Panc1 (cell line): ENCODE measurements at regions not wholly inside any gene's neighbourhood (a gene's known extent, or its start where the extent isn't known, plus 50 kb on each side); places are given as distances from the start of the nearest gene placed in this dataset.

Source experiments
- ATAC-seq: fragments of 200-7000 bp; cut with Tn5 transposase; 2 replicates; pipeline ENCODE4 v1.9.1; 2020; ENCODE audit warnings: mild to moderate bottlenecking, moderate library complexity
- BruUV-seq: library from RNA; stranded (reverse); fragments of 400-500 nt; replicated peaks from 2 replicates; lab custom pipeline; 2021; lab: Mats Ljungman, UMichigan
- CTCF ChIA-PET: fragments of 300-600 bp; sonication (Branson Sonifier 250); formaldehyde crosslinking; loops from one replicate; lab custom pipeline; 2022; ENCODE audit warnings: antibody characterized with exemption; lab: Charles Lee
- POLR2A ChIA-PET: fragments of 300-600 bp; sonication (Branson Sonifier 250); formaldehyde crosslinking; loops from one replicate; lab custom pipeline; 2022; ENCODE audit warnings: antibody characterized with exemption; lab: Charles Lee
- DNase-seq: peaks from one replicate; pipeline ENCODE4 v3.0.0-alpha.2; 2010; ENCODE audit warnings: low read depth, low spot score
- H3K27ac ChIP-seq: 2 replicates; pipeline ENCODE4 v1.5.1; 2011; ENCODE audit warnings: mild to moderate bottlenecking, low read length, inconsistent platforms
- H3K27me3 ChIP-seq: fragments of 200-500 bp; sonication (Bioruptor generic); 2 replicates; pipeline ENCODE4 v1.6.0; 2014; ENCODE audit warnings: low read length, inconsistent platforms; ENCODE audit not compliant: control insufficient read depth, insufficient read depth
- H3K36me3 ChIP-seq: fragments of 200-500 bp; sonication (Bioruptor generic); 2 replicates; pipeline ENCODE4 v1.5.1; 2014; ENCODE audit warnings: inconsistent platforms, mild to moderate bottlenecking, low read length, moderate library complexity; ENCODE audit not compliant: control insufficient read depth, insufficient read depth
- H3K4me1 ChIP-seq: 2 replicates; pipeline ENCODE4 v1.5.1; 2011; ENCODE audit warnings: inconsistent platforms, mild to moderate bottlenecking, low read length, moderate library complexity; ENCODE audit not compliant: control insufficient read depth, insufficient read depth
- H3K4me3 ChIP-seq, 2 experiments: 2 replicates each; pipeline ENCODE4 v1.5.1; 2011 to 2012; ENCODE audit warnings: low read depth in 2 of 2, low read length in 2 of 2, mild to moderate bottlenecking in 2 of 2, inconsistent platforms in 1 of 2, moderate library complexity in 1 of 2
- H3K9me3 ChIP-seq: fragments of 200-500 bp; sonication (Bioruptor generic); 2 replicates; pipeline ENCODE4 v1.5.1; 2014; ENCODE audit warnings: low read depth, mild to moderate bottlenecking, inconsistent platforms, low read length, moderate library complexity; ENCODE audit not compliant: control insufficient read depth, insufficient read depth
- CTCF ChIP-seq: fragments of 450-650 bp; IDR thresholded peaks from 2 replicates; pipeline ENCODE4 v1.5.1; 2017; ENCODE audit warnings: mild to moderate bottlenecking
- POLR2AphosphoS5 ChIP-seq: IDR thresholded peaks from 2 replicates; pipeline ENCODE4 v1.6.1; 2012; ENCODE audit warnings: mild to moderate bottlenecking, low read depth, low read length, moderate library complexity
- SIN3A ChIP-seq: IDR thresholded peaks from 2 replicates; pipeline ENCODE4 v1.6.1; 2012; ENCODE audit warnings: low read depth, mild to moderate bottlenecking, low read length, moderate library complexity, borderline replicate concordance; ENCODE audit not compliant: insufficient read depth
- TCF7L2 ChIP-seq: IDR thresholded peaks from 2 replicates; pipeline ENCODE4 v1.6.1; 2011; ENCODE audit warnings: mild to moderate bottlenecking, low read depth, low read length, inconsistent platforms
- in situ Hi-C: cut with HindIII; loops from 2 replicates; pipeline ENCODE4 v1.10.0; 2016; ENCODE audit warnings: low sequenced_read_pairs, low pct_unique_long_range_greater_than_20kb
- intact Hi-C: fragments of 100-400 bp; cut with micrococcal nuclease; formaldehyde crosslinking; loops from one replicate; pipeline ENCODE4 v1.10.0; 2022; ENCODE audit not compliant: unreplicated experiment
- TF ChIP-seq, protein P1 (sequence below), 2 experiments: IDR thresholded peaks; 2 replicates each; pipeline ENCODE4 v1.6.1; 2011 to 2012; ENCODE audit warnings: low read depth in 2 of 2, control low read depth in 1 of 2, low read length in 1 of 2, mild to moderate bottlenecking in 1 of 2, moderate library complexity in 1 of 2; ENCODE audit not compliant: insufficient read depth in 1 of 2

DNA sequence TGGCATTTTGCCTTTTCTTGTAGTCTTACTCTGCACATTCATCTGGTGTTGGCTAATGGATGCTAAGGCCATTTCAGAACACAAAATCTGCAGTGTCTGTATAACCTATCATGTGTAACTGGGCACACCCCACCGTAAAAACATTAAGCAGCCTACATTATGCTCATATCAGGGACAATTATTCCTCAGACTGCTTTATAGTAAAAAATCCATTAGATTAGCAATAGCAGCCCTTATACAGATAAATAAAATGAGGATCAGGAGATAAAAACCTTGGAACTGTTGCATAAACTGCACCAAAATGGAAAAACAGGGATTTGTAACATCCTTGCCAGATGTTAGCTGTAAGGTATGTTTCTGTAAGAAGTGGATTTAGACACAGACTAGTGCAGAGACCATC is 288.8 kb downstream of the HS3ST1 start:
- ATAC-seq: no peak
- no peak for DNase-seq
- Histone ChIP-seq H3K9me3 (no peaks in the 10 kb centered on the region), H3K36me3 (no peaks in the 10 kb centered on the region), H3K4me1 (no peaks in the 10 kb centered on the region), H3K27me3 (no peaks in the 10 kb centered on the region), H3K27ac (no peak overlapping the region), H3K4me3 (no peak overlapping the region)
- TF ChIP-seq POLR2AphosphoS5: no peak
- no peak for TF ChIP-seq TCF7L2
- no peak for TF ChIP-seq CTCF
- TF ChIP-seq, protein P1, sequence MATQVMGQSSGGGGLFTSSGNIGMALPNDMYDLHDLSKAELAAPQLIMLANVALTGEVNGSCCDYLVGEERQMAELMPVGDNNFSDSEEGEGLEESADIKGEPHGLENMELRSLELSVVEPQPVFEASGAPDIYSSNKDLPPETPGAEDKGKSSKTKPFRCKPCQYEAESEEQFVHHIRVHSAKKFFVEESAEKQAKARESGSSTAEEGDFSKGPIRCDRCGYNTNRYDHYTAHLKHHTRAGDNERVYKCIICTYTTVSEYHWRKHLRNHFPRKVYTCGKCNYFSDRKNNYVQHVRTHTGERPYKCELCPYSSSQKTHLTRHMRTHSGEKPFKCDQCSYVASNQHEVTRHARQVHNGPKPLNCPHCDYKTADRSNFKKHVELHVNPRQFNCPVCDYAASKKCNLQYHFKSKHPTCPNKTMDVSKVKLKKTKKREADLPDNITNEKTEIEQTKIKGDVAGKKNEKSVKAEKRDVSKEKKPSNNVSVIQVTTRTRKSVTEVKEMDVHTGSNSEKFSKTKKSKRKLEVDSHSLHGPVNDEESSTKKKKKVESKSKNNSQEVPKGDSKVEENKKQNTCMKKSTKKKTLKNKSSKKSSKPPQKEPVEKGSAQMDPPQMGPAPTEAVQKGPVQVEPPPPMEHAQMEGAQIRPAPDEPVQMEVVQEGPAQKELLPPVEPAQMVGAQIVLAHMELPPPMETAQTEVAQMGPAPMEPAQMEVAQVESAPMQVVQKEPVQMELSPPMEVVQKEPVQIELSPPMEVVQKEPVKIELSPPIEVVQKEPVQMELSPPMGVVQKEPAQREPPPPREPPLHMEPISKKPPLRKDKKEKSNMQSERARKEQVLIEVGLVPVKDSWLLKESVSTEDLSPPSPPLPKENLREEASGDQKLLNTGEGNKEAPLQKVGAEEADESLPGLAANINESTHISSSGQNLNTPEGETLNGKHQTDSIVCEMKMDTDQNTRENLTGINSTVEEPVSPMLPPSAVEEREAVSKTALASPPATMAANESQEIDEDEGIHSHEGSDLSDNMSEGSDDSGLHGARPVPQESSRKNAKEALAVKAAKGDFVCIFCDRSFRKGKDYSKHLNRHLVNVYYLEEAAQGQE (IDR thresholded peaks at IDR 0.05; ENCODE audit: insufficient read depth in 1 of 2, low read depth in 2 of 2, low read length in 1 of 2): no peak
- TF ChIP-seq SIN3A: no peak
- no TSS peak for BruUV-seq
- ChIA-PET POLR2A (no interaction called here), CTCF (no interaction called here)
- intact Hi-C loops: no loop called here
- in situ Hi-C loops: no loop called here

DNA sequence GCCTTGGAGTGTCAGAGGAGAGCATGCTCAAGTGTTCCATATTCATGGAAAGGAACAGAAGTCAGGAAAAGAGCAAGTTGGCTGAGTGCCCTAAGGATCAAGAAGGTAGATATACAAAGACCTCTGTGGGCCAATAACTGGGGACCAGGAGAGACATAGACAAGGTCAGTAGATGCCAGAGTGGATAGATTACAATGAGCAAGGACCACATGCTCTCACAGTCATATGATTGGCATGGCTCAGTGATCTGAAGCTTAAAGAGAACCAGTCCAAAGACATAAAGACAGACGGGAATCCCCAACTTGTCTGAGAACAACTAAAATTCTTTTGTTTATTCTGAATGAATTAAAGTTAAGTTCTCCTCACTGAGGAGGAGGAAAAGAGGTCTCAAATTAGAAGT is 289.7 kb downstream of the HS3ST1 start:
- Histone ChIP-seq H3K4me3 (no peak overlapping the region), H3K27ac (no peak overlapping the region), H3K27me3 (no peaks in the 10 kb centered on the region), H3K9me3 (no peaks in the 10 kb centered on the region), H3K4me1 (no peaks in the 10 kb centered on the region), H3K36me3 (no peaks in the 10 kb centered on the region)
- BruUV-seq: no TSS peak
- CTCF ChIA-PET: no interaction called here
- no peak for ATAC-seq
- in situ Hi-C loops (no loop called here), intact Hi-C loops (no loop called here)
- TF ChIP-seq POLR2AphosphoS5: no peak
- TF ChIP-seq TCF7L2: no peak
- TF ChIP-seq, protein P1 (IDR thresholded peaks at IDR 0.05; ENCODE audit: insufficient read depth in 1 of 2, low read depth in 2 of 2, low read length in 1 of 2): no peak
- TF ChIP-seq CTCF: no peak
- TF ChIP-seq SIN3A: no peak
- DNase-seq: no peak
- POLR2A ChIA-PET: no interaction called here
